ENCODE measurements at regions not wholly inside any gene's neighbourhood (a gene's known extent, or its start where the extent isn't known, plus 50 kb on each side); places are given as distances from the start of the nearest gene placed in this dataset.

DNA sequence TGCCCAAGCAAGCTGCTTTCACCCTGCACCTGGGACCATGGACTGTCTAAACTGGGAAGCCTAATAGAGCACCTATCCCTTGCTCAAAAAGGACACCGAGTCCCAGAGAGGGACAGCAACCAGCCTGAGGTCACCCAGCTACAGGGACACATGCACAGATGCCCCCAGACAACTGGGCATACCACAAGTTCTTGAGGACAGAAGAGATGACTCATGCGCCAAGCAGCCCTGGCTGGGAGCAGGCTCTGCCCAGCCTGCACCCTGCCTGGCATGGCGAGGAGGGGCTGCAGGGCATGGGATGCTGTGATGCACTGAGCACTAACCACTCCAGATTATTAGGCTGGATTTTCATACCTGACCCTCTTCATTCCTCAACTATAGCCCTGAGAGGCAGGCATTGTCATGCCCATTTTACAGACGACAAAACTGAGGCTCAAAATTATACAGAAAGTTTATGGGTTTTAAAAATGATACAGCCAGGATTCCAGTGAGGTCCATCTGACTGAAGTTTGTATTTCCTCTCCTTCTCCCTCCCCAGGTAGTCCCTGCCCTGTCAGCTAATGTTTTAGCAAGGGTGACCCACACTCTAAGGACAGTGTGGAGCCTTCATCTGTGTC is 289.3 kb upstream of the ZMIZ1 start:
- 81 to 98% methylated on average over 4 of the region's 4 CpGs for WGBS, 2 donors
- no peak for ATAC-seq (ENCODE audit: insufficient read depth, low FRiP score)
- H3K9me3 ChIP-seq (ENCODE audit: control insufficient read depth in 4 of 4, insufficient read depth in 3 of 4, low read length in 3 of 4) = peaks cover 0 to 6% (median 0%) of the 10 kb centered on the region in 4 donors
- no peak overlapping the region for H3K9ac ChIP-seq (ENCODE audit: insufficient read depth in 1 of 2, low read length in 2 of 2)
- peaks cover 0 to 48% (median 22%) of the 10 kb centered on the region in 5 donors for H3K4me1 ChIP-seq (ENCODE audit: control insufficient read depth in 5 of 5, insufficient read depth in 5 of 5, low read length in 5 of 5)
- TF ChIP-seq, protein P1, sequence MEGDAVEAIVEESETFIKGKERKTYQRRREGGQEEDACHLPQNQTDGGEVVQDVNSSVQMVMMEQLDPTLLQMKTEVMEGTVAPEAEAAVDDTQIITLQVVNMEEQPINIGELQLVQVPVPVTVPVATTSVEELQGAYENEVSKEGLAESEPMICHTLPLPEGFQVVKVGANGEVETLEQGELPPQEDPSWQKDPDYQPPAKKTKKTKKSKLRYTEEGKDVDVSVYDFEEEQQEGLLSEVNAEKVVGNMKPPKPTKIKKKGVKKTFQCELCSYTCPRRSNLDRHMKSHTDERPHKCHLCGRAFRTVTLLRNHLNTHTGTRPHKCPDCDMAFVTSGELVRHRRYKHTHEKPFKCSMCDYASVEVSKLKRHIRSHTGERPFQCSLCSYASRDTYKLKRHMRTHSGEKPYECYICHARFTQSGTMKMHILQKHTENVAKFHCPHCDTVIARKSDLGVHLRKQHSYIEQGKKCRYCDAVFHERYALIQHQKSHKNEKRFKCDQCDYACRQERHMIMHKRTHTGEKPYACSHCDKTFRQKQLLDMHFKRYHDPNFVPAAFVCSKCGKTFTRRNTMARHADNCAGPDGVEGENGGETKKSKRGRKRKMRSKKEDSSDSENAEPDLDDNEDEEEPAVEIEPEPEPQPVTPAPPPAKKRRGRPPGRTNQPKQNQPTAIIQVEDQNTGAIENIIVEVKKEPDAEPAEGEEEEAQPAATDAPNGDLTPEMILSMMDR (IDR thresholded peaks at IDR 0.05; ENCODE audit: control extremely low read depth, extremely low read depth) = no peak
- no peak overlapping the region for H3K4me3 ChIP-seq
- DNase-seq = no peak
- H3K36me3 ChIP-seq (ENCODE audit: control insufficient read depth in 4 of 4, insufficient read depth in 4 of 4, low read length in 4 of 4) = no peaks in the 10 kb centered on the region
- H3K27me3 ChIP-seq (ENCODE audit: control insufficient read depth in 3 of 3, insufficient read depth in 3 of 3, low read length in 2 of 3) = no peaks in the 10 kb centered on the region
- H3K27ac ChIP-seq (ENCODE audit: low read depth in 1 of 2, low read length in 1 of 2) = no peak overlapping the region

GRCh38 chr10:78780551-78780961 is 288.2 kb upstream of the ZMIZ1 start:
- ATAC-seq (ENCODE audit: insufficient read depth, low FRiP score) (no peak), DNase-seq (no peak)
- TF ChIP-seq, protein P1 (IDR thresholded peaks at IDR 0.05; ENCODE audit: control extremely low read depth, extremely low read depth) = no peak
- Histone ChIP-seq H3K4me3 (no peak overlapping the region), H3K27me3 (ENCODE audit: control insufficient read depth in 3 of 3, insufficient read depth in 3 of 3, low read length in 2 of 3) (no peaks in the 10 kb centered on the region), H3K9me3 (ENCODE audit: control insufficient read depth in 4 of 4, insufficient read depth in 3 of 4, low read length in 3 of 4) (peaks cover 0 to 6% (median 0%) of the 10 kb centered on the region in 4 donors), H3K4me1 (ENCODE audit: control insufficient read depth in 5 of 5, insufficient read depth in 5 of 5, low read length in 5 of 5) (peaks cover 0 to 45% (median 16%) of the 10 kb centered on the region in 5 donors), H3K9ac (ENCODE audit: insufficient read depth in 1 of 2, low read length in 2 of 2) (no peak overlapping the region), H3K36me3 (ENCODE audit: control insufficient read depth in 4 of 4, insufficient read depth in 4 of 4, low read length in 4 of 4) (no peaks in the 10 kb centered on the region), H3K27ac (ENCODE audit: low read depth in 1 of 2, low read length in 1 of 2) (no peak overlapping the region)
- 95 to 97% methylated on average over 8 of the region's 8 CpGs for WGBS, 2 donors

- TF ChIP-seq, protein P1 (IDR thresholded peaks at IDR 0.05; ENCODE audit: control extremely low read depth, extremely low read depth) = no peak
- Histone ChIP-seq H3K27ac (ENCODE audit: low read depth in 1 of 2, low read length in 1 of 2) (no peak overlapping the region), H3K4me3 (no peak overlapping the region), H3K27me3 (ENCODE audit: control insufficient read depth in 3 of 3, insufficient read depth in 3 of 3, low read length in 2 of 3) (no peaks in the 10 kb centered on the region), H3K9ac (ENCODE audit: insufficient read depth in 1 of 2, low read length in 2 of 2) (no peak overlapping the region), H3K4me1 (ENCODE audit: control insufficient read depth in 5 of 5, insufficient read depth in 5 of 5, low read length in 5 of 5) (peaks cover 0 to 37% (median 16%) of the 10 kb centered on the region in 5 donors), H3K9me3 (ENCODE audit: control insufficient read depth in 4 of 4, insufficient read depth in 3 of 4, low read length in 3 of 4) (peaks cover 0 to 6% (median 0%) of the 10 kb centered on the region in 4 donors), H3K36me3 (ENCODE audit: control insufficient read depth in 4 of 4, insufficient read depth in 4 of 4, low read length in 4 of 4) (no peaks in the 10 kb centered on the region)
- WGBS, 2 donors = 93 to 94% methylated on average over 10 of the region's 10 CpGs
- ATAC-seq (ENCODE audit: insufficient read depth, low FRiP score) = no peak
- no peak for DNase-seq
Measured at GRCh38 chr10:78781251-78781913, 287.4 kb upstream of the ZMIZ1 start.

Data from lung (tissue), 11 donors.